ENCODE measurements at regions not wholly inside any gene's neighbourhood (a gene's known extent, or its start where the extent isn't known, plus 50 kb on each side); places are given as distances from the start of the nearest gene placed in this dataset.

DNA sequence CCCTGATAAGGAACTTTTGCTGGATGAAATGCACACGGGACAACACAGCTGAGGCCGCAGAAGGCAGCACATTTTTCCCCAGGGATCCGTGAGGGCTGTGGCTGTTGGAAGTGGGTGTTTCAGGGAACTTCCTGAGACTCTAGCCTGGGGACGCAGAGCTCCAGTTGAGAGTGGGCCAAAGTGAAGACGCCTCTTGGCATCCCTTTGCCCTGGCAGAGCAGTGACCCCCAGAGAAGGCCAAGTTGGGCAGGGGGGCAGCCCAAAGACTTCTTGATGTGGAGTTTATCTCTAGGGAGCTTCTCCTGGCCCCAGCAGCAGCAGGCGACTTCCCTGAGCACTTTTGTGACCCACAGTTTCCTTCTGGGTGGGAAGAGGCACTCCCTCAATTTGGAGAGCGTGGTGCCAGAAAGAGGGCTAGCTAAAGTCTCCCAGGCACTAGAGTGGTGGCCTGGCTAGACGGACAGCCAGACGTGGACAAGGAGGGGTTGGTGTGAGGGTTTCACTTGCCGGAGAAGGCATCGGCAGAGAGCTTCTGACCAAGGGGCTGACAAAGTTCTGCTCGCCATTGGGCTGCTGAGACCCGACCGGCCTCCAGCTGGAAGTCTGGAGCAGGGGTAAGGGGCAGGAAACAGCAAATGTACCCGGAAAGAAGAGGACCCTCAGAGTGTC is 108.8 kb downstream of the ACKR3 start (continued):
- TF ChIP-seq, protein P1, sequence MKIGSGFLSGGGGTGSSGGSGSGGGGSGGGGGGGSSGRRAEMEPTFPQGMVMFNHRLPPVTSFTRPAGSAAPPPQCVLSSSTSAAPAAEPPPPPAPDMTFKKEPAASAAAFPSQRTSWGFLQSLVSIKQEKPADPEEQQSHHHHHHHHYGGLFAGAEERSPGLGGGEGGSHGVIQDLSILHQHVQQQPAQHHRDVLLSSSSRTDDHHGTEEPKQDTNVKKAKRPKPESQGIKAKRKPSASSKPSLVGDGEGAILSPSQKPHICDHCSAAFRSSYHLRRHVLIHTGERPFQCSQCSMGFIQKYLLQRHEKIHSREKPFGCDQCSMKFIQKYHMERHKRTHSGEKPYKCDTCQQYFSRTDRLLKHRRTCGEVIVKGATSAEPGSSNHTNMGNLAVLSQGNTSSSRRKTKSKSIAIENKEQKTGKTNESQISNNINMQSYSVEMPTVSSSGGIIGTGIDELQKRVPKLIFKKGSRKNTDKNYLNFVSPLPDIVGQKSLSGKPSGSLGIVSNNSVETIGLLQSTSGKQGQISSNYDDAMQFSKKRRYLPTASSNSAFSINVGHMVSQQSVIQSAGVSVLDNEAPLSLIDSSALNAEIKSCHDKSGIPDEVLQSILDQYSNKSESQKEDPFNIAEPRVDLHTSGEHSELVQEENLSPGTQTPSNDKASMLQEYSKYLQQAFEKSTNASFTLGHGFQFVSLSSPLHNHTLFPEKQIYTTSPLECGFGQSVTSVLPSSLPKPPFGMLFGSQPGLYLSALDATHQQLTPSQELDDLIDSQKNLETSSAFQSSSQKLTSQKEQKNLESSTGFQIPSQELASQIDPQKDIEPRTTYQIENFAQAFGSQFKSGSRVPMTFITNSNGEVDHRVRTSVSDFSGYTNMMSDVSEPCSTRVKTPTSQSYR (CRISPR knock-in tag; IDR thresholded peaks at IDR 0.05), result no peak
- TF ChIP-seq, protein P2, sequence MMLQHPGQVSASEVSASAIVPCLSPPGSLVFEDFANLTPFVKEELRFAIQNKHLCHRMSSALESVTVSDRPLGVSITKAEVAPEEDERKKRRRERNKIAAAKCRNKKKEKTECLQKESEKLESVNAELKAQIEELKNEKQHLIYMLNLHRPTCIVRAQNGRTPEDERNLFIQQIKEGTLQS (CRISPR knock-in tag; conservative IDR thresholded peaks at IDR 0.05), result no peak
- no peak for TF ChIP-seq CREB1 (CRISPR knock-in tag; IDR thresholded peaks at IDR 0.05)
- no peak for TF ChIP-seq PRRX2 (CRISPR knock-in tag; IDR thresholded peaks at IDR 0.05)
- TF ChIP-seq CBFB (CRISPR knock-in tag; IDR thresholded peaks at IDR 0.05; ENCODE audit: low read depth), result no peak

DNA sequence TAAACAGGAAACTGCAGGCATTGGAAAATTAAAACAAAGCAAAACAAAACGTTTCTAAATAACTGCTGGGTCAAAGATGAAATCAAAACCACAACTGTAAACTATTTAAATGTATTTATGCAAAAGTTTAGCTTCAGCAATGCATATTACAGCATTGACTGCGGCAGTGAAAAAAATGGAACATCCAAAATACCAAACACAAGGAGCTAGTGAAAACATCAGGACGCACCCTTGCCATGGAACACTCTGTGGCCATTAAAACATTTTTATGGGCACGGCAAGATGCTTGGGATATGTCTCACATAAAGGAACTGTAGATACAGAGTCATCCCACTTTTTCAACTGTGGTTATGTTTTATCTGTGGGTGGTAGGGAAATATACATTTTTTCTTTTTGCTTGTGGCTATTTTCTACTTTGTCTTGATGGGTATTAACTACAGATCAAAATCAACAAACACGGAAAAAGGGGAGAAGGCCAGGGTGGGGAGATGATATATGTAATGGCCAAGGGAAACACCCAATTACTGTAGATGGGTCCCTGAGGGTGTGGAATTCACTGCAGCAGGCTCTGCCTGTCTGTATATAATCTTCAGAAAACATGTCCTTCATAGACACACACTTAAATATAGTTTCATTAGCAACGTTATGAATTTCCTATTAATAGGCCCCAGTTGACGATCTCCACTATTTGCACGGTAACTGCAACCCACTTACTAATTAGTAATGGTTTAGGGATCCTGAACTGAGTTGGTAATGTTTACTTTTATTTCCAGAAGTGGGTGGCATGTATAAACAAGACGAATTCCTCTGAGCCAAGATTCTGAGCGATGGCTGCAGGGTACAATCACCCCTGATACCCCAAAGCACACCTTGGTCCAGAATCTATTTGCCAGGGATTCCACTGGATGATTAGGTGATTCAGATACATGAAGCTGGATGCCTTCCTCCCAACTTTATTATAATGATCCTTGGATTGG is 110.5 kb downstream of the ACKR3 start:
- TF ChIP-seq MYBL2 (CRISPR knock-in tag; IDR thresholded peaks at IDR 0.05), result no peak
- TF ChIP-seq ZBTB21 (CRISPR knock-in tag; IDR thresholded peaks at IDR 0.05; ENCODE audit: borderline replicate concordance), result no peak
- TF ChIP-seq SMAD3 (CRISPR knock-in tag; IDR thresholded peaks at IDR 0.05; ENCODE audit: borderline replicate concordance), result no peak
- Mint-ChIP-seq H3K4me3 (no peak overlapping the region), H3K4me1 (peaks cover 24% of the 10 kb centered on the region), H3K27me3 (ENCODE audit: low read depth) (no peaks in the 10 kb centered on the region), H3K27ac (no peak overlapping the region), H3K9me3 (peaks cover 4% of the 10 kb centered on the region; the same call in 1 of the 2 replicates), H3K36me3 (no peaks in the 10 kb centered on the region)
- no peak for DNase-seq (ENCODE audit: low spot score)
- CTCF ChIA-PET, result no interaction called here
- ATAC-seq, result no peak
- POLR2A ChIA-PET, result no interaction called here

DNA sequence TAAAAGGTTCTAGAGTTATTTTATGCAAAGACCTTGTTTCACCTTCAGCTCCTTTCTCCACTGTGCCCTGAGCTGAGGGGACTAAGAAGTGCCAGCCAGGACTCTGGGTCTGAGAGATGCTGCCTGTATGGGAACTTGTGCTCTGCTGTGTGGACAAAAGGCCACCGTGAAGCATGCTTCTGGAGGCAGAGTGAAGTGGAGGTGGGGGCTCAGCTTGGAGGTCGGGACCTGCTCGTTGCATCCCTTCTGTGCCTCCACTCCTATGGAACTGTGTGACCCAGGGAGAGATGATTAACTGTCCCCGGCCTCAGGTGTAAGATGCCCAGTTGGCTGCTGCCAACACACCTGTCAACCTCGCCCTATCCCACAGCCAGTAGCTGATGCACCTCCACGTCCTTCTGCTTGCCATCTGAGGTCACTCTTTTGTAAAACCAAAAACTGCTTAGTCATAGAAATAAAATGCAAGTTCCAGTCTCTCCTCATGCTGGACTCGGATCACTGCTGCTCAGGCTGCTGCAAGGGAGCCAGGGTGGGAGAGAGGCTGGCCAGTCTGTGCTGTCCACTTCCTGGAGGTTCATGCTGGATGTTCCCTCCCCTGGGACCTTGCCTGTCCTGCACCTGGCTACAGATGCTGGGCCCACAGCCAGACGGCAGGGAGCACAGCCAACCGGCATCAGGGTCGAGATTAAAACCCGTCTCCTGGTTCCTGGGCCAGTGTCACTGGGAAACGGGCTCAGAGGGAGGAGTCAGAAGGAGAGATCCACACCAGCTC is 113.2 kb downstream of the ACKR3 start:
- Mint-ChIP-seq H3K9me3 (peaks cover 4% of the 10 kb centered on the region; the same call in 1 of the 2 replicates), H3K4me3 (no peak overlapping the region), H3K27me3 (ENCODE audit: low read depth) (no peaks in the 10 kb centered on the region), H3K36me3 (no peaks in the 10 kb centered on the region), H3K27ac (no peak overlapping the region), H3K4me1 (peaks cover 35% of the 10 kb centered on the region)
- ChIA-PET CTCF (interaction anchor here (0.7 kb wide), 1 partner anchor 402 kb away, joined by 3 read pairs; no protein-coding TSS in a partner anchor), POLR2A (no interaction called here)
- no peak for DNase-seq (ENCODE audit: low spot score)
- no peak for ATAC-seq
- no peak for TF ChIP-seq GTF2I (CRISPR knock-in tag; conservative IDR thresholded peaks at IDR 0.05)
- TF ChIP-seq KAT7 (CRISPR knock-in tag; IDR thresholded peaks at IDR 0.05; ENCODE audit: borderline replicate concordance), result no peak
- TF ChIP-seq, protein P3, sequence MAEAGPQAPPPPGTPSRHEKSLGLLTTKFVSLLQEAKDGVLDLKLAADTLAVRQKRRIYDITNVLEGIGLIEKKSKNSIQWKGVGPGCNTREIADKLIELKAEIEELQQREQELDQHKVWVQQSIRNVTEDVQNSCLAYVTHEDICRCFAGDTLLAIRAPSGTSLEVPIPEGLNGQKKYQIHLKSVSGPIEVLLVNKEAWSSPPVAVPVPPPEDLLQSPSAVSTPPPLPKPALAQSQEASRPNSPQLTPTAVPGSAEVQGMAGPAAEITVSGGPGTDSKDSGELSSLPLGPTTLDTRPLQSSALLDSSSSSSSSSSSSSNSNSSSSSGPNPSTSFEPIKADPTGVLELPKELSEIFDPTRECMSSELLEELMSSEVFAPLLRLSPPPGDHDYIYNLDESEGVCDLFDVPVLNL (CRISPR knock-in tag; IDR thresholded peaks at IDR 0.05; ENCODE audit: borderline replicate concordance, low read depth), result no peak
- TF ChIP-seq ZNF396 (CRISPR knock-in tag; IDR thresholded peaks at IDR 0.05; ENCODE audit: borderline replicate concordance), result no peak
- no peak for TF ChIP-seq CREM (CRISPR knock-in tag; IDR thresholded peaks at IDR 0.05)
- no peak for TF ChIP-seq TEAD1 (CRISPR knock-in tag; IDR thresholded peaks at IDR 0.05)
- TF ChIP-seq ZNF263 (CRISPR knock-in tag; IDR thresholded peaks at IDR 0.05; ENCODE audit: low read depth), result no peak
- TF ChIP-seq, protein P4, sequence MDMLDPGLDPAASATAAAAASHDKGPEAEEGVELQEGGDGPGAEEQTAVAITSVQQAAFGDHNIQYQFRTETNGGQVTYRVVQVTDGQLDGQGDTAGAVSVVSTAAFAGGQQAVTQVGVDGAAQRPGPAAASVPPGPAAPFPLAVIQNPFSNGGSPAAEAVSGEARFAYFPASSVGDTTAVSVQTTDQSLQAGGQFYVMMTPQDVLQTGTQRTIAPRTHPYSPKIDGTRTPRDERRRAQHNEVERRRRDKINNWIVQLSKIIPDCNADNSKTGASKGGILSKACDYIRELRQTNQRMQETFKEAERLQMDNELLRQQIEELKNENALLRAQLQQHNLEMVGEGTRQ (CRISPR knock-in tag; IDR thresholded peaks at IDR 0.05), result no peak
- TF ChIP-seq, protein P5, sequence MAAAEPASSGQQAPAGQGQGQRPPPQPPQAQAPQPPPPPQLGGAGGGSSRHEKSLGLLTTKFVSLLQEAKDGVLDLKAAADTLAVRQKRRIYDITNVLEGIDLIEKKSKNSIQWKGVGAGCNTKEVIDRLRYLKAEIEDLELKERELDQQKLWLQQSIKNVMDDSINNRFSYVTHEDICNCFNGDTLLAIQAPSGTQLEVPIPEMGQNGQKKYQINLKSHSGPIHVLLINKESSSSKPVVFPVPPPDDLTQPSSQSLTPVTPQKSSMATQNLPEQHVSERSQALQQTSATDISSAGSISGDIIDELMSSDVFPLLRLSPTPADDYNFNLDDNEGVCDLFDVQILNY (CRISPR knock-in tag; IDR thresholded peaks at IDR 0.05), result no peak
- no peak for TF ChIP-seq FOXP1 (CRISPR knock-in tag; IDR thresholded peaks at IDR 0.05; ENCODE audit: borderline replicate concordance)
- TF ChIP-seq SOX15 (CRISPR knock-in tag; IDR thresholded peaks at IDR 0.05), result no peak
- TF ChIP-seq, protein P6, sequence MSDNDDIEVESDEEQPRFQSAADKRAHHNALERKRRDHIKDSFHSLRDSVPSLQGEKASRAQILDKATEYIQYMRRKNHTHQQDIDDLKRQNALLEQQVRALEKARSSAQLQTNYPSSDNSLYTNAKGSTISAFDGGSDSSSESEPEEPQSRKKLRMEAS (CRISPR knock-in tag; IDR thresholded peaks at IDR 0.05), result no peak
- TF ChIP-seq CBFB (CRISPR knock-in tag; IDR thresholded peaks at IDR 0.05; ENCODE audit: low read depth), result no peak
